Vagina (tissue), 2 donors: ENCODE measurements at regions not wholly inside any gene's neighbourhood (a gene's known extent, or its start where the extent isn't known, plus 50 kb on each side); places are given as distances from the start of the nearest gene placed in this dataset.

Experiments
- POLR2A ChIP-seq, 2 donors: fragments of 450-650 bp; IDR thresholded peaks; one replicate each; pipeline ENCODE4 v1.6.1; 2017; ENCODE audit warnings: antibody characterized with exemption in 2 of 2, mild to moderate bottlenecking in 2 of 2, moderate library complexity in 2 of 2
- TF ChIP-seq, protein P1 (sequence below), 3 experiments: fragments of 450-650 bp in 2 of 3; fragments of 200-600 bp in 1 of 3; sonication (generic) in 1 of 3; IDR thresholded peaks; one replicate each; pipeline ENCODE4 v1.5.1; 2017 to 2019; ENCODE audit warnings: antibody characterized with exemption in 3 of 3, mild to moderate bottlenecking in 2 of 3, moderate library complexity in 2 of 3

GRCh38 chr2:134119117-134119712 is 134.7 kb upstream of the MGAT5 start:
- TF ChIP-seq, protein P1, sequence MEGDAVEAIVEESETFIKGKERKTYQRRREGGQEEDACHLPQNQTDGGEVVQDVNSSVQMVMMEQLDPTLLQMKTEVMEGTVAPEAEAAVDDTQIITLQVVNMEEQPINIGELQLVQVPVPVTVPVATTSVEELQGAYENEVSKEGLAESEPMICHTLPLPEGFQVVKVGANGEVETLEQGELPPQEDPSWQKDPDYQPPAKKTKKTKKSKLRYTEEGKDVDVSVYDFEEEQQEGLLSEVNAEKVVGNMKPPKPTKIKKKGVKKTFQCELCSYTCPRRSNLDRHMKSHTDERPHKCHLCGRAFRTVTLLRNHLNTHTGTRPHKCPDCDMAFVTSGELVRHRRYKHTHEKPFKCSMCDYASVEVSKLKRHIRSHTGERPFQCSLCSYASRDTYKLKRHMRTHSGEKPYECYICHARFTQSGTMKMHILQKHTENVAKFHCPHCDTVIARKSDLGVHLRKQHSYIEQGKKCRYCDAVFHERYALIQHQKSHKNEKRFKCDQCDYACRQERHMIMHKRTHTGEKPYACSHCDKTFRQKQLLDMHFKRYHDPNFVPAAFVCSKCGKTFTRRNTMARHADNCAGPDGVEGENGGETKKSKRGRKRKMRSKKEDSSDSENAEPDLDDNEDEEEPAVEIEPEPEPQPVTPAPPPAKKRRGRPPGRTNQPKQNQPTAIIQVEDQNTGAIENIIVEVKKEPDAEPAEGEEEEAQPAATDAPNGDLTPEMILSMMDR (IDR thresholded peaks at IDR 0.05), result no peak
- TF ChIP-seq POLR2A (IDR thresholded peaks at IDR 0.05), result no peak
